Fibroblast of the conjunctiva (primary cell): ENCODE measurements at regions not wholly inside any gene's neighbourhood (a gene's known extent, or its start where the extent isn't known, plus 50 kb on each side); places are given as distances from the start of the nearest gene placed in this dataset.
"Not testable (repeated sequence)": the region's sequence is repeated elsewhere in the genome, so short reads cannot be mapped to it uniquely, and the experiment has no call there.

ENCODE experiments used
- DNase-seq: peaks from one replicate; pipeline ENCODE4 v3.0.0-alpha.2; 2010; ENCODE audit warnings: low read depth

- DNase-seq: no peak
Measured at GRCh38 chr21:25234857-25235801, 372.2 kb downstream of the MRPL39 start.

DNA sequence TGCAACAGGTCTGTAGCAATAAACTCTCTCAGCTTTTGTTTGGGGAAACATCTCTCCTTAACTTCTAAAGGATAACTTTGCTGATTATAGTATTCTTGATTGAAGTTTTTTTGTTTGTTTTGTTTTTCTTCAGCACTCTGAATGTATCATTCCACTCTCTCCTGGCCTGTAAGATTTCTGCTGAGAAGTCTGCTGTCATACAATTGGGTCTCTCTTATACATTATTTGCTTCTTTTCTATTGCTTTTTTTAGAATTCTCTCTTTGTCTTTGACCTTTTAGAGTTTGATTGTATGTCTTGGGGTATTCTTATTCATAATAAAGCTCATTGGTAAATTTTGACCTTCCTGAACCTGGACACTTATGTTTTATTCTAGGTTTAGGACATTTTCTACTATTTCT is 386.3 kb downstream of the MRPL39 start:
- no peak for DNase-seq

- no peak for DNase-seq
Measured at GRCh38 chr21:25220169-25220568, 387.1 kb downstream of the MRPL39 start.

DNA sequence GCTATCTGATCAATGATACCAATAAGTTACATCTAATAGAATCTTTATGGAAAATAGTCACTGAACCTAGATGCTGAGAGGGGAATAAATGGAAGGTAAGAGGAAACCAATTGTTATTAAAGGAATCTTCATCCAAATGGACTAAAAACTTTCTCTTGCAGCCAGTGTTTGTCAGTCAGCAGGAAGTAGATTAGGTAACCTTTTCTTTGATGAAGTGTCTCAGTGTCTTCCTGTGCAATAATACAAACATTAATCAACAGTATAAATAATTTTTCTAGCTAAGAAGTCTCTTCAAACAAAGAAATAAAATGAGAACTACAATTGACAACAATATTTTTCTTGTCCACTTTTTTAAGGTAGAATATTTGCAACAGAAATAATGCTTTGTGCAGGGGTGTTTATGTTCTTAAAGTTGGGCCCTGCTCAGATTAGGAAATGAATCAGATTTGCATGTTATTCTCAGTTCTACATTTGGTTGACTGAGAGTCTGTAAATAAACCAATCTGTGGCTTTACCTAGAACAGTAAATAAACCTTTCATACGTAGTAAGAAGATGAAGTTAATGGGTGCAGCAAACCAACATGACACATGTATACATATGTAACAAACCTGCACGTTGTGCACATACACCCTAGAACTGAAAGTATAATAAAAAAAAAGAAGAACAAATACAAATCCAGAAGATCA is 391.4 kb downstream of the MRPL39 start:
- no peak for DNase-seq

DNA sequence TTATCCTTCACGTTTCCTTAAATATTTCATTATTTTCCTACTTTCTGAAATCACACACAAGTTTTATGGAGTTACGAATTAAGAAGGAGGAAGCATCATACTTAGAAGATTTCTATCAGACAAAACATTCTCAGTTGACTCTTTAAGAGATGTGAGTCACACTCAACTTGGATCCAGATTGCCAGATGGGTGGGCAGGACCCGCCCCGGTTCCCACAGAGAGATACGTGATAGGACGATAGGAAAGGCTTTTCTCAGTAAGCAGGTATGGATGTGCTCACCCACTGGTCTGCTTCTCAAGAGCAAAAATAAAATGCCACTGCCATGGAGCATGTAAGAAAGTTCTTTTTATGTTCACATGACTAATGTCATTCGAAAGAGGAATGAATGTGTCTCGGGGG is 392.6 kb downstream of the MRPL39 start:
- DNase-seq: no peak

DNA sequence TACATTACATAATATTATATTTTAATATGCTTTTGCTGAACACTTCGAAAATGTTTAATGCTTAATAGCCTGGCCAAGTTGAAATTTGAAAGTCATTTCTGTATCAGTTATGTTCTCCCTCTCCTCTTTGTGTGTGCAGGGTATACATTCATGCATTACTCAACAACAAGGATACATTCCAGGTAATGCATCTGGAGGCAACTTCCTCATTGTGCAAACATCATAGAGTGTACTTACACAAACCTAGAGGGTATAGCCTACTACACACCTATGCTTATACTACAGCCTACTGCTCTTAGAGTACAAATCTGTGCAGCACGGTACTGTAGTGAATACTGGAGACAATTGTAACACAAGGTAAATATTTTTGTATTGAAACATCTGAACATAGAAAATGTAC is 407.3 kb downstream of the MRPL39 start:
- no peak for DNase-seq

DNA sequence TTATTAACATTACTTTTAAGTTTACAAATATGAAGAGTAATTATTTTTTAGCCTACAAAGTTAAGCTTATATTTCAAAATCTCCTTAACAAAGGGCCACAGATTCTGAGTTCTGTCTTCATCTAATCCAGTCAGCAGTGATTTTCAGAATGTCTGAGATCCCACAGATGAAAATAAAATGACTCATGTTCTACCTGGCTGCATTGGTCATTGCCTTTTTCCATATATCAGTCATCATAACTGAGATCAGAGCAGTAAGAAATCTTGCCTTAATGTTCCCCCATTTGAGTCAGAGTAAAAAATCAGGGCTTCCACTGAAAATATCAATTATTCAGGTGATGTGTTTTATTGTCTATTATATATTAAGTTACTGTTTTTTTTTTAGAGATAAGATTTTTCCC is 416.1 kb downstream of the MRPL39 start:
- no peak for DNase-seq

- no peak for DNase-seq
Measured at GRCh38 chr21:25189497-25189896, 417.8 kb downstream of the MRPL39 start.

- no peak for DNase-seq
Measured at GRCh38 chr21:25188677-25189079, 418.6 kb downstream of the MRPL39 start.

GRCh38 chr21:25186273-25186672 is 421.0 kb downstream of the MRPL39 start:
- DNase-seq: no peak

GRCh38 chr21:25183577-25183976 is 423.7 kb downstream of the MRPL39 start:
- DNase-seq: no peak

GRCh38 chr21:25181690-25182089 is 425.6 kb downstream of the MRPL39 start:
- not testable (repeated sequence) for DNase-seq

DNA sequence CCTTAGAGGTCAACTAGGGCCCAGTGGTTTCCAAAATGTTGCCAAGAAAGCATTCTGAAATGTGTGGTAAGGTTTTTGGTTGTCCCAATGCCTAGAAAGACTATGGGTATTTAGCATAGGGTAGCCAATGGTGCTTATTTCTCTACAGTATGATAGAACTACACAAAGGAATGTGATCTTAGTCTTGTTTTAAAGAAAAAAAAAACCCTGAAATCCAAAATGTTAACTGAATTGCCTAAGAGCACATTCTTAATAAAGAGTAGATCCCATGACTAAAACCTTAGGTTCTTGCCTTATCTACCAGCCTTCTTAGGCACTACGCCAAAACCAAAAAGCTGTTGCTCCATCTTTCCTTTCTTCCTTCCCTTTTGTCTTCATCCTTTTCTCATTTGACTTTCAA is 428.2 kb downstream of the MRPL39 start:
- no peak for DNase-seq

- DNase-seq: no peak
Measured at GRCh38 chr21:25176637-25177412, 430.5 kb downstream of the MRPL39 start.

DNA sequence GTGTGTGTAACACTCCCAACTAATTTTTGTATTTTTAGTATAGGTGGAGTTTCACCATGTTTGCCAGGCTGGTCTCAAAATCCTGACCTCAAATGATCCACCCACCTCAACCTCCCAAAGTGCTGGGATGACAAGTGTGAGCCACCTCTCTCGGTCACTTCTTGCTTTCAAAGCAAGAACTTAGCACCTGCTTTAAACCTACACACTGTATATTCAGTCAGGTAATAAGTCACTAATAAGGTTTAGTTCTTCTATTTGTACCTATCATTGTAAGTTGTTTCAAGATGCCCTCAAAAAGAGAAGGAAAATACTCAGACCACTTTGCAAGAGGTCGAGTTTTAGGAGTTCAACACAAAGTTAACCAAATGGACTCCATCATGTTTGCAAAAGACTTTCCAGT is 431.3 kb downstream of the MRPL39 start:
- DNase-seq: no peak

GRCh38 chr21:25171438-25171837 is 435.8 kb downstream of the MRPL39 start:
- DNase-seq: no peak

DNA sequence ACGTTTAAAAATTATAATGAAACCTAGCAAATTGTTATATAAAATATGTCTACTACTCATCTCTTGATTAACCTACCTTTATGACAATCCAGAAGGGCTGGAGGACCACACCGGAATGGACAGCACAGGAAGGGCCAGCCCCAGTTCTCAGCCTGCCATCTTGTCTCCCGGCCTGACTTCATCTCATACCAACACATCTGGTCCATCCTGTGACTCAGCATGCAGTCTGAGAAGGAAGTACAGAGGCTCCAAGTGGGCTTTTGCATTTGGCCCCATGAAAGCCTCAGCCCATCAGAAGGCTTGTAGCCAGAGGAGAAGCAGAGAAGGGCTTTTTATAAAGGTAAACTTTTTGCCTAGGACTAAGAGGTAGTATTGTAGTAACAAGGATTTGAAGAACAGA is 436.6 kb downstream of the MRPL39 start:
- no peak for DNase-seq

GRCh38 chr21:25169370-25169769 is 437.9 kb downstream of the MRPL39 start:
- DNase-seq: no peak

GRCh38 chr21:25166904-25167303 is 440.4 kb downstream of the MRPL39 start:
- not testable (repeated sequence) for DNase-seq

- DNase-seq: no peak
Measured at GRCh38 chr21:25161571-25161970, 445.7 kb downstream of the MRPL39 start.

- not testable (repeated sequence) for DNase-seq
Measured at GRCh38 chr21:25155020-25155419, 452.3 kb downstream of the MRPL39 start.

DNA sequence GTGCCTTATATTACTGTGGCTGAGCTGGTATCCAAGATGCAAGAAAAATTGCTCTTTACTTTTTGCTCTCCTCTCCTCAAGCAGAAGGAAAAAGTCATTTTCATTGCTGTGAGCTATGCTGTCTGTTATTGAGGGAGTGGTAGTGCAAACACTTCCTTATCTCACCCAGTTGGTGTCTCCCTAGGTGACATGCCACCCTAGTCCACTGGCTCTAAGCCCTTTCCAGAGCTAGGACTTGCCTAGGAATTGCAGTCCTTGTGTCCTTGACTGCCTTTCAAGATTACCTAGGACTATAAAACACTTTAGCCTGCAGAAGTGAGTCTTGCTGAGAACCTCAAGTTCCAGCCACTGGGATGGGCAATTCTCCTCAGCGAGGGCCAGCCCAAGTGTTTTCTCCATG is 458.3 kb downstream of the MRPL39 start:
- no peak for DNase-seq

- DNase-seq: no peak
Measured at GRCh38 chr21:25139414-25139813, 467.9 kb downstream of the MRPL39 start.
